ENCODE measurements at regions not wholly inside any gene's neighbourhood (a gene's known extent, or its start where the extent isn't known, plus 50 kb on each side); places are given as distances from the start of the nearest gene placed in this dataset.

DNA sequence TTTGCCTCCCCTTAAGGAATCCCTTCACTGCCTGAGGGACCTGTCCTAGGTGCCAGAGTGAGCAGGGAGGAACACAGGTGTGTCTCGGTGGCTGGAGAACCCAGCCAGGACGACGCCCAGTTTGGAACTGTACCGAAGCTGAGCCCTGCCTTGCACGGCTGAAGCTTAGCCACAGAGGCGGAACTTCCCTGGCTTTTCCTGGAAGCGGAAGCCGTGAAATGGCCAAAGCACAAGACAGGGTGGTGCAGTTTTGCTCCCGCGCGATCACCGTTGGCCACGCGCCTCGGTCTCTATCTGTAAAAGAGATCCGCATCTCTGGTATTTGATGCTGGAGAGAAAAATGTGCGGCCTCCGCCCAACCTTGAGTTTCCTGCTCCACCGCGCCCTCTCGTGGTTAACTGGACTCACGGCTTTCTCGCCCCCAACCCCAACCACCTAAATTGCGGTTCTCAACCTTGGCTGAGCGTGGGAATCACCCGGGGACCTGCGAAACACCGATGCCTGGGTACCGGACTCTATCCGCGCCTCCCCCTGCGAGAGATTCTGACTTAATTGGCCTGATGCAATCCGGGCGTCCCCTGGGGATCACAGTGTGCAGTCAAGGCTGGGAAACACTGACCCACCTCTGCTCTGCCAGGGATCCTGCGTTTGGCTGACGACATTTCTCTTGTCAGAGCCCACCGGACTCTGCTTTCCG is 70.7 kb upstream of the ABHD2 start:
- TF ChIP-seq, protein P1, sequence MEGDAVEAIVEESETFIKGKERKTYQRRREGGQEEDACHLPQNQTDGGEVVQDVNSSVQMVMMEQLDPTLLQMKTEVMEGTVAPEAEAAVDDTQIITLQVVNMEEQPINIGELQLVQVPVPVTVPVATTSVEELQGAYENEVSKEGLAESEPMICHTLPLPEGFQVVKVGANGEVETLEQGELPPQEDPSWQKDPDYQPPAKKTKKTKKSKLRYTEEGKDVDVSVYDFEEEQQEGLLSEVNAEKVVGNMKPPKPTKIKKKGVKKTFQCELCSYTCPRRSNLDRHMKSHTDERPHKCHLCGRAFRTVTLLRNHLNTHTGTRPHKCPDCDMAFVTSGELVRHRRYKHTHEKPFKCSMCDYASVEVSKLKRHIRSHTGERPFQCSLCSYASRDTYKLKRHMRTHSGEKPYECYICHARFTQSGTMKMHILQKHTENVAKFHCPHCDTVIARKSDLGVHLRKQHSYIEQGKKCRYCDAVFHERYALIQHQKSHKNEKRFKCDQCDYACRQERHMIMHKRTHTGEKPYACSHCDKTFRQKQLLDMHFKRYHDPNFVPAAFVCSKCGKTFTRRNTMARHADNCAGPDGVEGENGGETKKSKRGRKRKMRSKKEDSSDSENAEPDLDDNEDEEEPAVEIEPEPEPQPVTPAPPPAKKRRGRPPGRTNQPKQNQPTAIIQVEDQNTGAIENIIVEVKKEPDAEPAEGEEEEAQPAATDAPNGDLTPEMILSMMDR (IDR thresholded peaks at IDR 0.05): peak; percentile 64 to 88 (median 78)
- peak; percentile 78 for TF ChIP-seq POLR2AphosphoS5 (IDR thresholded peaks at IDR 0.05)
